ENCODE measurements at regions not wholly inside any gene's neighbourhood (a gene's known extent, or its start where the extent isn't known, plus 50 kb on each side); places are given as distances from the start of the nearest gene placed in this dataset.
A peak's percentile ranks its signal among the peaks of the same experiment; 100 is the strongest.
"Not testable (repeated sequence)": the region's sequence is repeated elsewhere in the genome, so short reads cannot be mapped to it uniquely, and the experiment has no call there.

- DNase-seq (no peak), ATAC-seq (no peak)
- intact Hi-C loops (cut with DNase I, micrococcal nuclease): no loop called here
Observed at GRCh38 chr1:101131239-101131843, 105.5 kb upstream of the S1PR1 start.

DNA sequence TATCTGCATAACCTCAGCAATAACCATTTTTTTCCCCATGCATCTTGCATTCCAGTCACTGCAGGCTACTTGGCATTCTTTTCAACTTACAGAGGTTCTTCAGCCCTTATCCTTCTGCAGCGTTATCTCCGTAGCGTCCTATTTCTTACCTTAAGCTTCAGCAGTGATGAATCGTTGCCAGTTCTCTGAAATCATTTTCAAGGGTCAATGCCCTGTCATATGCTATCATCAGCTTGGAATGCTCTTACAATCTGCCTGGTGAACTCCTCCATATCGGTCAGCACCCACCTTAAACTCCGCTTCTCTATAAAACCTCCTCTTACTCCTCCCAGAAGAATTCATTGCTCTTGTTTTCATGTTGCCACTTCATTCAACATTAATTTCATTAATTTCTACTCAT, 105.1 kb upstream of the DPH5 start:
- ATAC-seq (no peak), DNase-seq (no peak)
- intact Hi-C loops (cut with DNase I, micrococcal nuclease): no loop called here

DNA sequence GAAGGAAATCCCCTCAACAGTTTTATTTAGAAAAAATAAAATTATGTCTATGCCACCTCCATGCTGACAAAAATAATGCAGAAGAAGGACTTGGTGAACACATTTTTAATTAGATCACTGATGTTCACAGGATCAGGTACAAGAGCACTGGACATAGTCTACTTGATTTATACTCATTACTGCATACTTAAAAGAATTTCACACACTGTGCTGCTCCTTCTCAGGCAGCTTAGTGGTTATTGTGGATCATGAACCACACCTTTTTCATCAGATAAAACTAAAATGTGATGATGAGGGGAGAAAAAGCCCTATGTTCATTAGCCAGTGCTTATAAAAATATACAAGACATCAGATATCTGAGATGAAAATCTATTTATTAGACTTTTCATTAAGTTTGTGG, 103.3 kb upstream of the DPH5 start:
- intact Hi-C loops (cut with DNase I, micrococcal nuclease): no loop called here
- DNase-seq: no peak
- ATAC-seq: no peak

- DNase-seq: no peak
- intact Hi-C loops (cut with DNase I, micrococcal nuclease): no loop called here
- ATAC-seq: no peak
Observed at GRCh38 chr1:101128211-101128727, 102.7 kb upstream of the DPH5 start.

GRCh38 chr1:101124405-101124804, 98.8 kb upstream of the DPH5 start:
- ATAC-seq: no peak
- DNase-seq: no peak
- intact Hi-C loops (cut with DNase I, micrococcal nuclease): no loop called here

DNA sequence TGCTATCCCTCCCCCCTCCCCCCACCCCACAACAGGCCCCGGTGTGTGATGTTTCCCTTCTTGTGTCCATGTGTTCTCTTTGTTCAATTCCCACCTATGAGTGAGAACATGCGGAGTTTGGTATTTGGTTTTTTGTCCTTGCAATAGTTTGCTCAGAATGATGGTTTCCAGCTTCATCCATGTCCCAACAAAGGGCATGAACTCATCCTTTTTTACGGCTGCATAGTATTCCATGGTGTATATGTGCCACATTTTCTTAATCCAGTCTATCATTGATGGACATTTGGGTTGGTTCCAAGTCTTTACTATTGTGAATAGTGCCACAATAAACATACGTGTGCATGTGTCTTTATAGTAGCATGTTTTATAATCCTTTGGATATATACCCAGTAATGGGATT, 98.3 kb upstream of the DPH5 start:
- intact Hi-C loops (cut with DNase I, micrococcal nuclease); ATAC-seq: not testable (repeated sequence)

DNA sequence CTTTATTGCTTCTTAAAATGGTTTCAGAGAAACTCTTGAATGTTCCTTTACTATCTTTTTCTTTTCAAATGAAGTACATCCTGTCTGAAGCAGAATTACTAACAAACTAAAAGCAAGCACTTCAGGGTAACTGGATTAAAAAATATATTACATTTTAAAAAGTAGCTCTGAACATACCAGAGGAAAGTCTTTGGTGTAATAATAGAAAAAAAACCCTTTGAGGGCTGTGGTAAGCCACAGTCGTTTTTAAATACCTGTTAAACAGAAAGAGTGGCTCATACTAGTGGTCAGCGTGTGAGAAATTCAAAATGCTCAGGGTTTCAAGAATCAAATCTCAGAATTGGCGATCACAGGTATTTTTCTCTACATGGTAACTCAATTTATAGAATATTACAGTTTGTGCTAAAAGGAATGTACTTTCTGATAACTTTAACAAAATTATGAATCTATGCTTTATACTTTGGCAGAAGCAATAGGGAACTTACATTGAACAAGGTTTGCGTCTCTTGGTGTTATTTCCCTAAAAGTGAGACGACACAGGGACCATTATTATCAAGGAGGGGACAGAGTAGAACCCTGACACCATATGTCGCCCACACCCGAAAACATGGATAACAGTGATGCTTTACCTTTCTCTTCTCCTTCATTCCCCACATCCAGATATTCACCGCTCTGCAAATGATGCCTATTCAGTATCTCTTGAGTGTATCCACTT, 97.0 kb upstream of the DPH5 start:
- intact Hi-C loops (cut with DNase I, micrococcal nuclease): no loop called here
- DNase-seq (no peak), ATAC-seq (no peak)

More for the DNA sequence above, 98.3 kb upstream of the DPH5 start:
- not testable (repeated sequence) for DNase-seq

GRCh38 chr1:101121975-101122374, 96.4 kb upstream of the DPH5 start:
- ATAC-seq (no peak), DNase-seq (no peak)
- intact Hi-C loops (cut with DNase I, micrococcal nuclease): no loop called here

GRCh38 chr1:101121504-101121903, 95.9 kb upstream of the DPH5 start:
- intact Hi-C loops (cut with DNase I, micrococcal nuclease): no loop called here
- DNase-seq (no peak), ATAC-seq (no peak)

DNA sequence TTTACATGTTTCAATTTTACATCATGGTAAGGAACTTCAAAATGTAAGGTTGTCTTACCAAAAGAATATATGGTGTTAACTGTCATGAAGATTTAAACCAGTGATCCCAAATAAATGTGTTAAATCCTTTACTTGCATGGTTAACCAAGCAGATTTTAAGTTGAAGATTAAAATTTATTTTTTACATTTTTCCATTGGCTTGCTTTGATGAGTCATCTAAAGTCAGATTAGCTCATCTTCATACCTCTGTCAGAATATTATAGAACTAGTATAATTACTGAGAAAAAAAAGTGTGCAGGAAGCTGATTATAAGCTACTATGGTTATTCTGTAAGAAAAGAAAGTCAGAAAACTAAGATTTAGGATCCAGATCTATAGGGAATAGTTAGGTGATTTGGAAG, 95.3 kb upstream of the DPH5 start:
- ATAC-seq (no peak), DNase-seq (no peak)
- intact Hi-C loops (cut with DNase I, micrococcal nuclease): no loop called here

DNA sequence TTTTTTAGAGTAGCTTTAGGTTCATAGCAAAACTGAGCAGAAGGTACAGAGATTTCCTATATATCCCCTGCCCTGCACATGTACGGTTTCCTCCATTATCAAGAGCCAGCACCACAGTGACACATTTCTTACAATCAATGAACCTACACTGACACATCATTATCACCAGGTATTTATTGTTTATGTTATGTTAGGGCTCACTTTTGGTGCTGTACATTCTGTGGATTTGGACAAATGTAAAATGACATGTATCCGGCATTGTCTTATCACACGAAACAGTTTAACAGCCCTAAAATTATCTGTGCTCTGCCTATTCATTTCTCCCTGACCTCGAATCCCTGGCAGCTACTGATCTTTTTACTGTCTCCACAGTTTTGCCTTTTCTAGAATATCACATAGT, 93.7 kb upstream of the DPH5 start:
- ATAC-seq (no peak), DNase-seq (no peak)
- intact Hi-C loops (cut with DNase I, micrococcal nuclease): no loop called here

GRCh38 chr1:101116006-101116405, 90.4 kb upstream of the DPH5 start:
- no peak for DNase-seq
- intact Hi-C loops (cut with DNase I, micrococcal nuclease): no loop called here
- no peak for ATAC-seq

- no peak for ATAC-seq
- intact Hi-C loops (cut with DNase I, micrococcal nuclease): no loop called here
- no peak for DNase-seq
Observed at GRCh38 chr1:101115112-101115511, 89.5 kb upstream of the DPH5 start.

DNA sequence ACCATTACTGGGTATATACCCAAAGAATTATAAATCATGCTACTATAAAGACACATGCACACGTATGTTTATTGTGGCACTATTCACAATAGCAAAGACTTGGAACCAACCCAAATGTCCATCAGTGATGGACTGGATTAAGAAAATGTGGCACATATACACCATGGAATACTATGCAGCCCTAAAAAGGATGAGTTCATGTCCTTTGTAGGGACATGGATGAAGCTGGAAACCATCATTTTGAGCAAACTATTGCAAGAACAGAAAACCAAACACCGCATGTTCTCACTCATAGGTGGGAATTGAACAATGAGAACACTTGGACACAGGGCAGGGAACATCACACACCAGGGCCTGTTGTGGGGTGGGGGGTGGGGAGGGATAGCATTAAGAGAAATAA, 88.5 kb upstream of the DPH5 start:
- intact Hi-C loops (cut with DNase I, micrococcal nuclease); DNase-seq; ATAC-seq: not testable (repeated sequence)

GRCh38 chr1:101112051-101112780, 86.6 kb upstream of the DPH5 start:
- intact Hi-C loops (cut with DNase I, micrococcal nuclease): no loop called here

GRCh38 chr1:101111461-101111860, 85.9 kb upstream of the DPH5 start:
- ATAC-seq (no peak), DNase-seq (no peak)
- intact Hi-C loops (cut with DNase I, micrococcal nuclease): no loop called here

More at GRCh38 chr1:101112051-101112780, 86.6 kb upstream of the DPH5 start:
- DNase-seq (peak; percentile 19 to 30), ATAC-seq (no peak)

- intact Hi-C loops (cut with DNase I, micrococcal nuclease): no loop called here
- no peak for DNase-seq
Observed at GRCh38 chr1:101109791-101110190, 84.2 kb upstream of the DPH5 start.

GRCh38 chr1:101108111-101108500, 82.5 kb upstream of the DPH5 start:
- no peak for ATAC-seq
- intact Hi-C loops (cut with DNase I, micrococcal nuclease): no loop called here
- DNase-seq: no peak

More at GRCh38 chr1:101109791-101110190, 84.2 kb upstream of the DPH5 start:
- no peak for ATAC-seq

DNA sequence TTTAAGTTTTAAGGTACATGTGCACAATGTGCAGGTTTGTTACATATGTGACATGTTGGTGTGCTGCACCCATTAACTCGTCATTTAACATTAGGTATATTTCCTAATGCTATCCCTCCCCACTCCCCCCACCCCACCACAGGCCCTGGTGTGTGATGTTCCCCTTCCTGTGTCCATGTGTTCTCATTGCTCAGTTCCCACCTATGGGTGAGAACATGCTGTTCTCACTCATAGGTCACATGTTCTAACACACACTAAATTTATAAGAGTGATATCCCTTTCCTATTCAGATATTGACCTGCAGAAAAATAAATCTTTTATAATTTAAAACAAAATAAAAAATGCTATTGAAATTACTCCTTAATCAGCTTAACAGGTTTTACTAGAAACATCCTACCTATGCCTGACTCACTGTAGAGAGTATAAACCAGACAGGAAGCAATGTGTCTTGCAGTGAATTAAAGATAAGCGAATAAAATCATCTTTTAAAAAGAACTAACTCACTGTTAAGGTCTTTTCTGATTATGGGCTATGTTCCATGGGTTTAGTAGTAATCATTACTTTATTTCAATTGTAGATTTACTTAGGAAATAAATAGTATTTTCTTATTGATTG, 82.0 kb upstream of the DPH5 start:
- DNase-seq (no peak), ATAC-seq (no peak)
- intact Hi-C loops (cut with DNase I, micrococcal nuclease): no loop called here

DNA sequence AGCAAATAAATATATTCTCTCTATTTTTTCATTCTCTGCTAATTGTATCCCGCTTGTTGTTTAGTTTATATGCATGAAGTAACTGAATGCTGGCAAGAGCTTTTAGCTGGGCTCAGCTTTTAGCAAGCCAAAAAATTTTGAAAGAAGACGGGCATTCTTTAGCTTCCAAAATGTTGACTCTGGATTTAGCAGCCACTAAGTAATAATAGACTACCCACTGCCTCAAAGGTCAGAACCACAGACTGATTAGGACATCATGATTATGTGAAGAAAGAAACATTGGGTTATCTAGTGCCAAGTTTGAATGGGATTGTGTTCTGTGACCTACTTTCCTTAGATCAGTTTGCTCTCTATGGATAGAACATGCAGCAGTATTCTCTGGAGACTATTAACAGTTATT, 80.3 kb upstream of the DPH5 start:
- ATAC-seq: no peak
- intact Hi-C loops (cut with DNase I, micrococcal nuclease): no loop called here
- DNase-seq: no peak

All from left colon (tissue), 2 donors.